ENCODE measurements at regions not wholly inside any gene's neighbourhood (a gene's known extent, or its start where the extent isn't known, plus 50 kb on each side); places are given as distances from the start of the nearest gene placed in this dataset.

- Histone ChIP-seq H3K9ac (no peak overlapping the region), H3K36me3 (ENCODE audit: control insufficient read depth, insufficient read depth, low read length) (no peaks in the 10 kb centered on the region), H3K79me2 (no peaks in the 10 kb centered on the region), H3K4me3 (ENCODE audit: low read depth, low read length) (no peak overlapping the region), H3K4me2 (ENCODE audit: low read length) (no peak overlapping the region), H3K4me1 (no peaks in the 10 kb centered on the region), H2AFZ (no peak overlapping the region), H3K27ac (no peak overlapping the region), H3K9me3 (ENCODE audit: control insufficient read depth, low read length) (no peaks in the 10 kb centered on the region), H3K27me3 (ENCODE audit: control insufficient read depth, insufficient read depth, low read length) (no peaks in the 10 kb centered on the region)
- no peak for TF ChIP-seq CTCF (IDR thresholded peaks at IDR 0.05)
Observed at GRCh38 chr14:98944989-98945388, 327.0 kb downstream of the BCL11B start.

GRCh38 chr14:98945611-98946570 is 326.1 kb downstream of the BCL11B start:
- no peaks in the 10 kb centered on the region for H3K27me3 ChIP-seq (ENCODE audit: control insufficient read depth, insufficient read depth, low read length)
- no peaks in the 10 kb centered on the region for H3K36me3 ChIP-seq (ENCODE audit: control insufficient read depth, insufficient read depth, low read length)
- H3K9me3 ChIP-seq (ENCODE audit: control insufficient read depth, low read length) = no peaks in the 10 kb centered on the region
- H3K4me3 ChIP-seq (ENCODE audit: low read depth, low read length) = no peak overlapping the region
- no peak overlapping the region for H3K4me2 ChIP-seq (ENCODE audit: low read length)
- H2AFZ ChIP-seq = no peak overlapping the region
- H3K4me1 ChIP-seq = no peaks in the 10 kb centered on the region
- no peak for TF ChIP-seq CTCF (IDR thresholded peaks at IDR 0.05)
- no peak overlapping the region for H3K9ac ChIP-seq
- no peaks in the 10 kb centered on the region for H3K79me2 ChIP-seq
- no peak overlapping the region for H3K27ac ChIP-seq

- Histone ChIP-seq H3K79me2 (no peaks in the 10 kb centered on the region), H3K4me3 (ENCODE audit: low read depth, low read length) (no peak overlapping the region), H3K9ac (no peak overlapping the region), H3K4me2 (ENCODE audit: low read length) (no peak overlapping the region), H2AFZ (no peak overlapping the region), H3K9me3 (ENCODE audit: control insufficient read depth, low read length) (no peaks in the 10 kb centered on the region), H3K36me3 (ENCODE audit: control insufficient read depth, insufficient read depth, low read length) (no peaks in the 10 kb centered on the region), H3K4me1 (no peaks in the 10 kb centered on the region), H3K27me3 (ENCODE audit: control insufficient read depth, insufficient read depth, low read length) (no peaks in the 10 kb centered on the region), H3K27ac (no peak overlapping the region)
- TF ChIP-seq CTCF (IDR thresholded peaks at IDR 0.05) = no peak
Observed at GRCh38 chr14:98946940-98947339, 325.1 kb downstream of the BCL11B start.

GRCh38 chr14:98947911-98948595 is 323.9 kb downstream of the BCL11B start:
- no peaks in the 10 kb centered on the region for H3K36me3 ChIP-seq (ENCODE audit: control insufficient read depth, insufficient read depth, low read length)
- no peak overlapping the region for H3K27ac ChIP-seq
- no peaks in the 10 kb centered on the region for H3K4me1 ChIP-seq
- H3K9ac ChIP-seq = no peak overlapping the region
- no peaks in the 10 kb centered on the region for H3K27me3 ChIP-seq (ENCODE audit: control insufficient read depth, insufficient read depth, low read length)
- no peak overlapping the region for H2AFZ ChIP-seq
- TF ChIP-seq CTCF (IDR thresholded peaks at IDR 0.05) = no peak
- no peaks in the 10 kb centered on the region for H3K9me3 ChIP-seq (ENCODE audit: control insufficient read depth, low read length)
- no peak overlapping the region for H3K4me2 ChIP-seq (ENCODE audit: low read length)
- no peaks in the 10 kb centered on the region for H3K79me2 ChIP-seq
- no peak overlapping the region for H3K4me3 ChIP-seq (ENCODE audit: low read depth, low read length)
